Spleen (tissue), 11 donors: ENCODE measurements at regions not wholly inside any gene's neighbourhood (a gene's known extent, or its start where the extent isn't known, plus 50 kb on each side); places are given as distances from the start of the nearest gene placed in this dataset.

Experiments used
- DNase-seq: peaks from one replicate; pipeline ENCODE4 v3.0.0-alpha.2; 2020
- H3K27ac ChIP-seq, 8 donors: fragments of 200-600 bp; sonication (generic) in 7 of 8; 1 replicate in 4 of 8; 2 replicates in 4 of 8; pipeline versions ENCODE4 v1.5.0 to v1.8.0; 2016 to 2021; ENCODE audit warnings: inconsistent platforms in 4 of 8, mild to moderate bottlenecking in 4 of 8, moderate library complexity in 1 of 8
- H3K27me3 ChIP-seq, 7 donors: fragments of 200-600 bp; sonication (generic) in 6 of 7; replicated peaks in 1 of 7; 1 replicate in 4 of 7; 2 replicates in 3 of 7; pipeline versions ENCODE4 v1.5.0 to v1.8.0; 2016 to 2021; ENCODE audit warnings: inconsistent platforms in 3 of 7, mild to moderate bottlenecking in 1 of 7
- H3K36me3 ChIP-seq, 6 donors: fragments of 200-600 bp; sonication (generic) in 5 of 6; 1 replicate in 4 of 6; 2 replicates in 2 of 6; pipeline versions ENCODE4 v1.5.0 to v1.8.0; 2016 to 2021; ENCODE audit warnings: inconsistent platforms in 2 of 6
- H3K4me1 ChIP-seq, 6 donors: fragments of 200-600 bp; sonication (generic) in 5 of 6; 1 replicate in 3 of 6; 2 replicates in 3 of 6; pipeline versions ENCODE4 v1.5.0 to v1.8.0; 2016 to 2021; ENCODE audit warnings: inconsistent platforms in 3 of 6
- H3K4me3 ChIP-seq, 8 donors: fragments of 200-600 bp; sonication (generic) in 7 of 8; 1 replicate in 4 of 8; 2 replicates in 4 of 8; pipeline versions ENCODE4 v1.5.0 to v1.8.0; 2016 to 2021; ENCODE audit warnings: inconsistent platforms in 4 of 8, mild to moderate bottlenecking in 4 of 8, moderate library complexity in 2 of 8
- H3K9me3 ChIP-seq, 8 donors: fragments of 200-600 bp; sonication (generic) in 7 of 8; 1 replicate in 4 of 8; 2 replicates in 4 of 8; pipeline versions ENCODE4 v1.5.0 to v1.8.0; 2016 to 2021; ENCODE audit warnings: inconsistent platforms in 4 of 8
- POLR2A ChIP-seq, 3 donors: fragments of 450-650 bp; IDR thresholded peaks; one replicate each; pipeline ENCODE4 v1.5.1; 2017; ENCODE audit warnings: antibody characterized with exemption in 3 of 3, mild to moderate bottlenecking in 1 of 3
- POLR2AphosphoS5 ChIP-seq, 3 donors: sonication (generic); formaldehyde crosslinking; IDR thresholded peaks; one replicate each; pipeline ENCODE4 v1.5.1; 2017; ENCODE audit warnings: antibody characterized with exemption in 3 of 3
- WGBS, 5 donors: extraction: QIAGEN DNeasy Blood & Tissue Kit in 3 of 5; methylation state at CpG; one replicate each; pipeline versions ENCODE4 v1.1.5 to v1.1.7; 2013 to 2018; 5-methylcytosine and 5-hydroxymethylcytosine counted together
- intact Hi-C: fragments of 100-400 bp; cut with DNase I; formaldehyde crosslinking; loops from one replicate; pipeline ENCODE4 v1.15.0; 2023; ENCODE audit warnings: low total_unique reads
- TF ChIP-seq, protein P1 (sequence below), 11 experiments: fragments of 200-600 bp in 7 of 11; fragments of 450-650 bp in 4 of 11; sonication (generic) in 4 of 11; IDR thresholded peaks in 8 of 11; conservative IDR thresholded peaks in 3 of 11; 1 replicate in 7 of 11; 2 replicates in 4 of 11; pipeline versions ENCODE4 v1.4.0 to v1.8.0; 2016 to 2021; ENCODE audit warnings: antibody characterized with exemption in 11 of 11, inconsistent platforms in 4 of 11, mild to moderate bottlenecking in 1 of 11
- donor health status: healthy with polysubstance abuse.
- donor health status: DM: no; HTN: no; CAD: no; lungs with moderate emphysema.
- donor health status: DM: no; HTN: no; CAD: no.
- donor health status: Bipolar disorder and iron deficiency.
- donor health status: healthy.
- donor health status: DM: no; HTN: no; CAD: no.
- donor health status: DM: yes; HTN: yes; CAD: no.

DNA sequence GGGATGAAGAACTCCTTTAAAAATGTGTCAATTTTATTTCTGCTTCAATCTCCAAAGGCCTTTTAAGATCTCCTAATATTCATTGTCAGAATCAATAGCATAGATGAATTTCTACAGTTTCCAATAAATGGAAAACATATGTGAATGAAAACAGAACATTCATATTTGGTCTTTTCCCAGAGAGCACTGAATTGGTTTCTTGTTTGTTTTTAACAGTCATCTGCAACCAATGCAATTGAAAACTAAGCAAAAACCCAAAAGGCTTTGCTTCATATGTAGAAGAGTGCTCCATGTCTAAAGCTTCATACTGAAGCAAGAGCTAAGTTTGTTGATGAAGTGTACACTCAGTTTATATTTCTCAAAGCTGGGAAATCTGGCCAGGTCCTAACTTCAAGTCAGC, 426.5 kb upstream of the CDIN1 start:
- H3K9me3 ChIP-seq = peaks cover 0 to 32% (median 23%) of the 10 kb centered on the region in 8 donors
- H3K4me3 ChIP-seq = no peak overlapping the region
- H3K4me1 ChIP-seq = no peaks in the 10 kb centered on the region
- DNase-seq = no peak
- TF ChIP-seq POLR2A (IDR thresholded peaks at IDR 0.05) (no peak), POLR2AphosphoS5 (IDR thresholded peaks at IDR 0.05) (no peak)
- TF ChIP-seq, protein P1, sequence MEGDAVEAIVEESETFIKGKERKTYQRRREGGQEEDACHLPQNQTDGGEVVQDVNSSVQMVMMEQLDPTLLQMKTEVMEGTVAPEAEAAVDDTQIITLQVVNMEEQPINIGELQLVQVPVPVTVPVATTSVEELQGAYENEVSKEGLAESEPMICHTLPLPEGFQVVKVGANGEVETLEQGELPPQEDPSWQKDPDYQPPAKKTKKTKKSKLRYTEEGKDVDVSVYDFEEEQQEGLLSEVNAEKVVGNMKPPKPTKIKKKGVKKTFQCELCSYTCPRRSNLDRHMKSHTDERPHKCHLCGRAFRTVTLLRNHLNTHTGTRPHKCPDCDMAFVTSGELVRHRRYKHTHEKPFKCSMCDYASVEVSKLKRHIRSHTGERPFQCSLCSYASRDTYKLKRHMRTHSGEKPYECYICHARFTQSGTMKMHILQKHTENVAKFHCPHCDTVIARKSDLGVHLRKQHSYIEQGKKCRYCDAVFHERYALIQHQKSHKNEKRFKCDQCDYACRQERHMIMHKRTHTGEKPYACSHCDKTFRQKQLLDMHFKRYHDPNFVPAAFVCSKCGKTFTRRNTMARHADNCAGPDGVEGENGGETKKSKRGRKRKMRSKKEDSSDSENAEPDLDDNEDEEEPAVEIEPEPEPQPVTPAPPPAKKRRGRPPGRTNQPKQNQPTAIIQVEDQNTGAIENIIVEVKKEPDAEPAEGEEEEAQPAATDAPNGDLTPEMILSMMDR (IDR thresholded peaks at IDR 0.05 in 8 of 11, conservative IDR thresholded peaks at IDR 0.05 in 3 of 11) = no peak
- H3K27me3 ChIP-seq = no peaks in the 10 kb centered on the region
- no peak overlapping the region for H3K27ac ChIP-seq
- no peaks in the 10 kb centered on the region for H3K36me3 ChIP-seq
- intact Hi-C loops = no loop called here

DNA sequence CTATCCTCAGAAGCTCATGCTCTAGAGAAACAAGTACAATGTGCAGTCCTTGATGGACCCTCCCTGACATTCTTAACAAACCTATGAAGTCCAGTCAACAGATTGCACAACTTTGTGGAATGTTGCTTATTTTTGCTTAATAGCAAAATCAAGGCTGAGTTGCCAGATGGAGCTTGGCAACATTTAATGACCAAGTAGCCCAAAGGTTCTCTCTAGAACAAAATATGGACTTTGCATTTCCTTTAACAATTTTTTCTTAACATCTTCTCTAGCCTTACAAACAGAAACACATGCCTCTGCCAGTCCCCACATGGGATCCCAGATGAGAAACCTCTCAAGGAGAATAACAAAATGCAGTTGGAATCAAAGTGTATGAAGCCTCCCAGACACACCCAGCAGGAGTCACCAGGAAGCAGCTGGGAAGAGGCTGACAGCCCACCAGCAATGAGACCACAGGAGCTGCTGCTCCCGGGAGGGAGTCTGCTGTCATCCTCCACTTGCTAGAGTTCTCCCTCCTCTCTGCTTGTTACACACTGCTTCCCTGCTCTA, 422.5 kb upstream of the CDIN1 start:
- intact Hi-C loops = no loop called here
- H3K9me3 ChIP-seq = no peaks in the 10 kb centered on the region
- 43 to 100% (median 82%) methylated on average over 1 of the region's 1 CpG for WGBS, 5 donors
- H3K4me1 ChIP-seq = no peaks in the 10 kb centered on the region
- no peak overlapping the region for H3K4me3 ChIP-seq
- H3K36me3 ChIP-seq = no peaks in the 10 kb centered on the region
- no peaks in the 10 kb centered on the region for H3K27me3 ChIP-seq
- TF ChIP-seq, protein P1 (IDR thresholded peaks at IDR 0.05 in 8 of 11, conservative IDR thresholded peaks at IDR 0.05 in 3 of 11) = no peak
- no peak for TF ChIP-seq POLR2A (IDR thresholded peaks at IDR 0.05)
- no peak for TF ChIP-seq POLR2AphosphoS5 (IDR thresholded peaks at IDR 0.05)
- no peak overlapping the region for H3K27ac ChIP-seq
- DNase-seq = no peak

DNA sequence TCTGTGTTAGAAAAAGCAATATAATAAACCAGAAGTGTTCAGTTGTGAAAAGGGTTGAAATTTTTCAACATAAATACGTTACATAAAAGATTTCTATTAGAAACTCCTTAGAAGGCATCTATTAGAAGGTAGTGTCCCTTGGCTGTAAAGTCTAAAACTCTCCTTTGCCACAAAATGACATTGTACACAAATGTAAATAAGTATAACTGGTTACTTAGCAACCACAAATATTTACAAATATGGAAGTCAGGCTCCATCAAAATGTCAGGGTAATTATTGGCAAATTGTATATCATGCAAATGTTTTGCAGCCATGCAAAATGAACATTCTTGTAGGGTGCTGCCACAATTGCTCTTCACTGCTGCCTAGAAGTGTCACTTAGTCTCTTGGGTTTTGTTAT, 419.1 kb upstream of the CDIN1 start:
- H3K4me3 ChIP-seq = no peak overlapping the region
- no peak for DNase-seq
- intact Hi-C loops = no loop called here
- WGBS, 5 donors = 72 to 84% (median 77%) methylated on average over 1 of the region's 1 CpG
- TF ChIP-seq, protein P1 (IDR thresholded peaks at IDR 0.05 in 8 of 11, conservative IDR thresholded peaks at IDR 0.05 in 3 of 11) = no peak
- no peak for TF ChIP-seq POLR2AphosphoS5 (IDR thresholded peaks at IDR 0.05)
- no peak for TF ChIP-seq POLR2A (IDR thresholded peaks at IDR 0.05)
- H3K27me3 ChIP-seq = no peaks in the 10 kb centered on the region
- H3K27ac ChIP-seq = no peak overlapping the region
- peaks cover 0 to 13% (median 6%) of the 10 kb centered on the region in 8 donors for H3K9me3 ChIP-seq
- H3K4me1 ChIP-seq = no peaks in the 10 kb centered on the region
- no peaks in the 10 kb centered on the region for H3K36me3 ChIP-seq

DNA sequence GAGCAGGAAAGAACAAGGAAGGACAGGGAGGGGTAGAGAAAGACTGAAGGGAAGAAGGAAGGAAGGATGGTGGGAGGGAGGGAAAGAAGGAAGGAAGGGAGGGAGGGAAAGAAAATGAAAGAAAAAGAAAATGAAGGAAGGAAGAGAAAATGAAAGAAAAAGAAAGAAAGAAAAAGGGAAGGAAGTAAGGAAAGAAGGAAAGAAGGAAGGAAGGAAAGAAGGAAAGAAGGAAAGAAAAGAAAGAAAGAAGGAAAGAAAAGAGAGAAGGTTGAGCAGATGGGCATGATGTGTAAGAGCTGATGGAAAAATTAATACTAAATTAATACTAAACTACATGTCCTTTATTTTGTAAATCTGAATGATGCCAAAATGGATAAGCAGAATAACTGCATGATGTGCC, 418.3 kb upstream of the CDIN1 start:
- TF ChIP-seq POLR2A (IDR thresholded peaks at IDR 0.05) (no peak), POLR2AphosphoS5 (IDR thresholded peaks at IDR 0.05) (no peak)
- TF ChIP-seq, protein P1 (IDR thresholded peaks at IDR 0.05 in 8 of 11, conservative IDR thresholded peaks at IDR 0.05 in 3 of 11) = no peak
- no peak for DNase-seq

More for the DNA sequence above, 418.3 kb upstream of the CDIN1 start:
- no peak overlapping the region for H3K27ac ChIP-seq
- H3K36me3 ChIP-seq = no peaks in the 10 kb centered on the region
- no peaks in the 10 kb centered on the region for H3K27me3 ChIP-seq
- intact Hi-C loops = no loop called here
- peaks cover 0 to 13% (median 6%) of the 10 kb centered on the region in 8 donors for H3K9me3 ChIP-seq
- no peaks in the 10 kb centered on the region for H3K4me1 ChIP-seq
- H3K4me3 ChIP-seq = no peak overlapping the region
